ENCODE measurements at regions not wholly inside any gene's neighbourhood (a gene's known extent, or its start where the extent isn't known, plus 50 kb on each side); places are given as distances from the start of the nearest gene placed in this dataset.

DNA sequence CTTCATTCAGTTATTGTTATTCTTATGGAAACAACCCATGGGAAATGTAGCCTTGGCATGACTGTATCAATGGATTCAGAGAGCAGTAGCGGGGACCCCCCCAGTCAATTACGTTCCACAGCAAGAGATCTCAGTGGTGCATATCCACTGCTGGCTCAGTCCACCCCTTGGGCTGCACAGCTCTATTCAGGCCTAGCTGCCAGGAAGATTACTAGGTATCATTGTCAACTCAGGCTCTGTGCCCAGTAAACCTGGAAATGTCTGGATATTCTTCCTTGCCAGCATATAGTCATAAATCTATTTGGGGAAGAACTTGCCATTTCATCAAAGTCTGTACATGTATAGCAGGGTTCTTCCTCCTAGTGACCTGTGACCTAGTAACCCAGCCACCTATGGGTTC, 128.1 kb upstream of the CCDC54 start:
- DNase-seq (ENCODE audit: low read depth in 2 of 2): no peak

DNA sequence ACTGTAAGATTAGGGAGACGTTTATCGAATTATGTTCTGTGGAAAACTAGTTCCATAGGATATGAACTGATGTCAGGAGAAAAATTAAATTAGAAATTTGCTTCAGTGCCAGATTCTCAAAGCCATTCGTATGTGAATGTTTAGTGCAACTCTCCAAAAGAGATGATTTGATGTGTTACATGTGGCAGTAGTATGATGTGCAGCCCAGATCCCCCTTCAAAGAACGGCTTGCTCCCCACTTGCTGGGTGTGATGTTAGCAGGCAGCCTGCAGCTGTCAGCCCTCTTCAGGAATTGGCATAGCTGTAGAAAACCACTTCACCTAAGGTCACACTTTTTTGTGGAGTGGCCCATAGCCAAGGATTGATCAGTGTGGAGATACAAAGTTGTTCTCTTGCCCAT, 127.0 kb upstream of the CCDC54 start:
- no peak for DNase-seq (ENCODE audit: low read depth in 2 of 2)

DNA sequence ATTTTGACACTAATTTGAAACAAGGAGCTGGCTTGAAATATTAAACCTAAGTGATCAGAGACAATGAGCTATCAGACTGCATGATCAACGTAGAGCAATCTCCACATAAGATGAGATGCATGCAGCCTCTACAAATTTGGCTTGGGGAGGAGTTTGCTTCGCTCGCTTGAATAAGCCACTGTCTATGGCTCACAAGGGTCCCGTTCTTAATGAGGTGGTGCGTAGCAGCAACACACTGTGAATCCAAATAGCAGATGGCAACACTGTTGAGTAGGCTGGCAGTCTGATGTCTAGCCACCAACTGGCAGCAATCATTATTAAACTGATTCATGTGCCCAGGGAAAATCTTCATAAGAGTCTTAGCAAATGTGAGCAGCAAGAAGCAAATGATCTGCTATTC, 125.4 kb upstream of the CCDC54 start:
- no peak for DNase-seq (ENCODE audit: low read depth in 2 of 2)

GRCh38 chr3:107256963-107257362, 120.3 kb upstream of the CCDC54 start:
- DNase-seq (ENCODE audit: low read depth in 2 of 2): no peak

GRCh38 chr3:107258300-107258699, 118.9 kb upstream of the CCDC54 start:
- no peak for DNase-seq (ENCODE audit: low read depth in 2 of 2)

- DNase-seq (ENCODE audit: low read depth in 2 of 2): no peak
These were observed 117.0 kb upstream of the CCDC54 start for GRCh38 chr3:107260207-107260606.

DNA sequence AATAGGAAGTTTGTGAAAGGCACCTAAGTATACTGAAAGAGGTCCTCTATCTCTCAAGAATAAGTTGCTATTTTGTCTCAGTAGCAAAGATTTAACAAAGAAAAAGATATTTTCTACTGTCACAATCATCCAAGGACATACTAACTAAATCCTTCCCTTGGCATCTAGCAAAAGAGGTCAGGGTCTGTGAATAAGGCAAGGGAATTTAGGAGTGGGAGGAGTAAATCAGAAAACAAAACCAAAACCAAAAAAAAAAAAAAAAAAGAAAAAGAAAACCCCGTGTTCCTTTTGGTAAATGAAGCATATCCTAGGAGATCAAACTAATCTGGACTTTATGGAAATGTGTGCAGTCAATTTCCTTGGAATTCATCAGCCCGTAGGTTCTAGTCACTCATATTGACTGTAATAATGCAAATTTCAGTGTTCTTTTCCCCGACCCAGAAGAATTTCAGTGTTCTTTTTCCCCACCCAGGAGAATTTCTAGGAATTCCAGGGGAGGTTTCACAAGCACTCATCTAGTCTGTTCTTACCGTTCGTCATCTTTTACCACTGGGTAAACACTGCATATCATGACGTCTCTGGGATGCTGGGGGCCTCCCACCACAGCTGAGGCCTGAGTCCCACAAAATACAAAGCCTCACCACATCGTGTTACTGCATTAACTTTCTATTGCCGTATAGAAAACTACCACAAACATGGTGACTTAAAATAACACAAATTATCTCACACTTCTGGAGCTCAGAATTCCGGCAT, 113.8 kb upstream of the CCDC54 start:
- DNase-seq (ENCODE audit: low read depth in 2 of 2): no peak

DNA sequence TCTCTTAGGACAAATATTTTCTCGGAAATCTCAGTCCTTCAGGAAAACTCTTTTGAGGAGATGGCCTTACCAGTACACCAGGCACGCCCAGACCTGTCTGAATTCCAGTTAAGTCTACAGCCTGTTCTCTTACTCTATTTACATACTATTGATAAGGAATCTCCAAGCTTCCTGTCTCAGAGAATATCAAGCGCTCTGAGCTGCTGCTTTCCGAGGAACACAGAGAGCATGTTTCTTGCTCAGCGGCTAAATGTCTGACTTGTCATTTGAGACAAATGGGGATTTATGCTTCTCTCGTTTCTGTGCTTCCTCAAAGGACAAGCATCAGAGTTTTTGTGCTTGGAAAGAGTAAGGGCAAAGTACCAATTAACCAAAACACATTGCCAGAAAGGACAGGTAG, 112.4 kb upstream of the CCDC54 start:
- no peak for DNase-seq (ENCODE audit: low read depth in 2 of 2)

- DNase-seq (ENCODE audit: low read depth in 2 of 2): no peak
These were observed 111.7 kb upstream of the CCDC54 start for GRCh38 chr3:107265526-107265925.

GRCh38 chr3:107268469-107268868, 108.8 kb upstream of the CCDC54 start:
- DNase-seq (ENCODE audit: low read depth in 2 of 2): no peak

DNA sequence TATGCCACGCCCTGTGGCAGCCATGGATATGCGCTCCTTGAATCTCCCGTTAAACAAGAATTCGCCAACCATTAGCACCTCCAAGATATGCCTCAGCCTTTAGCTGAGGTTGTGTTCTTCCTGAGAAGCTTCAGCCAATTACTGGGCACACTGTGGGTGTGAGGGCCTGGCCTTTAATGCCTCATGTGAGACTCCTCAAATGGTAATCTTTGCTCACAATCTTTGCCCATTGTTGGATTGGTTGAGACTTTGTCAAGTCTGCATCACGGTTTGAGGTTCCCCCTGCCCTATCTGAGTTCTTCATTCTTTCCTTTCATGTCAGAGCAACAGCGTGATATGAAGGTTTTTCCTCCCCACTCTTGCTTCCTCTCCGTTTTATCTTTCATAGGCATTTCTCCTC, 108.1 kb upstream of the CCDC54 start:
- DNase-seq (ENCODE audit: low read depth in 2 of 2): no peak

DNA sequence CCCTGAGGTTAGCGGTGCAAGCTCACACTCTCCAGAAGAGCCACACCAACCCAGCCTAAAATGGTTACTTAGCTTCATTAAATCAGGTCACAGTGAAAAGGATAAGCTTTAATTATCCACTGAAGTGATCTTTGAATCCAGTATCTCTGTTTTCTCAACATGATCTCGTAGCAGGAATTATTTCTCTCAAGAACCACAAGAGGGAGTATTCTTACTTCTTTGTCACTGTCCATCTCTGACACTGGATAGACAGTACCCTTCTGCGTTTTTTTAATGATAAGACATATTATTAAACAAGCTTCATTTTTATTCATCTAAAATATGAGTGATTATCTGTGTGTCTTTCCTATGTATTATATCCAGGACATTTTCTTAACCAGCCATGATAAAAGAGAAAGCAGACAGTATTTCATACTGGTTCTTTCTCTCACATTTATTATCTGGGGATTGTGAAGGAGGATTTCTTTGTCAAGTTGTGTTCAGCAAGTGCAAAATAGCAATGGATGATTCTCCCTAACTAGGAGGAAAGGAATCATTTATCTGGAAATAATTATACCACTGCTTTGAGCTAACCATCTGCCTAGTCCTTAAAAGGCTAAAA, 105.4 kb upstream of the CCDC54 start:
- DNase-seq (ENCODE audit: low read depth in 2 of 2): no peak

DNA sequence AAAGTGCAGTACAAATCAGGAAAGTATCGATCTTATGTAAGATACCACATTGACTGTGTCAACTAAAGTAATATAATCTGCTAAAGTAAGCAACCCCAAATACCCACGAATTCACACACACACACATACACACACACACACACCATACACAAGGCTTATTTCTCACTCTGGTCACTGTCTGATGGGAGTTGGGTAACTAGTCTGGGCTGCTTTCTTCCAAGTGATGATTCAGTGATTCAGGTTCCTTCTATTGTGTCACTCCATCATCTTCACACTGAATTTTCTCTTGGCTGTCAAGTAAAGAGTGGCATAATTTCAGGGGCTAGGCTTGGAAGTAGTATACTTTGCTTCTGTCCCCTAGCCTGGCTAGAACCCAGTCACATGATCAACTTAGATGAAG, 104.8 kb upstream of the CCDC54 start:
- DNase-seq (ENCODE audit: low read depth in 2 of 2): no peak

- DNase-seq (ENCODE audit: low read depth in 2 of 2): no peak
These were observed 104.4 kb upstream of the CCDC54 start for GRCh38 chr3:107272885-107273284.

DNA sequence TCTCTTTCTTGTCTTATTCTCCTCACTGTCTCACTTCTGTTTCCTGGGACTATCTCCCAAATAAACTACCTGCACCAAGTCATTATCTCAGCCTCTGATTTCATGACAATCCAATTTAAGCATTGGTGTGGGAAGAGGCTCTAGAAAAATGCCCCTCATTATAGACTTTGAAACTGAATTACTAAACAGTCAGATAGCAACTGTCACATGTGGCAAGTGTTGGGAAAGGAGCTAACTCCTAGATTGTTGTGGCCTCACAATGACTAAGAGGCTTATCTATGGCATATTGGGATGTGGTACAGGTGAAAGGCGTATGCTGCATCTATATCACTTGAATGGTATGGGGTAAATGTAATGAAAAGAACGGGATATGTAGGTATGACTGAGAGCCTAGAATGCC, 103.5 kb upstream of the CCDC54 start:
- no peak for DNase-seq (ENCODE audit: low read depth in 2 of 2)

DNA sequence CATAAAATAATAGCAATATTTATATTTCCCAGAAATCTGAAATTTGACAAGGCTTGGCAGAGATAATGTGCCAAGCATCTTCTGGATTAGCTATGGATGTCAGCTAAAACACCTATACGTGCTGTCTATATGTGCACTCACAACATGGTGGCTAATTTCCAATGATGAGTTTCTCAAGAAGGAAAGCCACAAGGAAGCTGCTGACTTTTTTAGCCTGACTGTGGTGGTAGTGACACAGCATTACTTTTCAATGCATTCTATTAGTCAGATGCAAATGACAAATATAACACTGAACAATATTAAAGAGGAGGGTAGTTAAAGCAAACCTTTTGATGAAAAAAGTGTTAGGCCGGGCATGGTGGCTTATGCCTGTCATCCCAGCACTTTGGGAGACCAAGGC, 101.7 kb upstream of the CCDC54 start:
- no peak for DNase-seq (ENCODE audit: low read depth in 2 of 2)

DNA sequence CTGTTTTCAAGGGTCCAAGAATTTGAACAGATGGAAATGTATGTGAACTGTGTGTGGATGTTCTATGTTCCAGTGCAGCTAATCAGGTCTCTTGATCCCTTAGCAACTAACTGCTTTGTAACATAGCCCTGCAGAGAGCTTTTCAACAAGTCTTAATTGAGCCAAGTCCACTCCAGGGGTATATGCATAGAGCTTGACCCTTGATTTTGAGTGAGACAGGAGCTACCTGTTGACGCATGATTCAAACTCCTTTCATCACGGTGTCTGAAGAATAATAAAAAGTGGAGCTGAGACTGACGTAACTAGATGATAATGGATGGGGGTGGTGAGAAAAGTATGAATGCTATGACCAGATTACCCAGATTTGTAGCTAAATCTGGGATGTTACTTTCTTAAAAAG, 93.3 kb upstream of the CCDC54 start:
- no peak for DNase-seq (ENCODE audit: low read depth in 2 of 2)

DNA sequence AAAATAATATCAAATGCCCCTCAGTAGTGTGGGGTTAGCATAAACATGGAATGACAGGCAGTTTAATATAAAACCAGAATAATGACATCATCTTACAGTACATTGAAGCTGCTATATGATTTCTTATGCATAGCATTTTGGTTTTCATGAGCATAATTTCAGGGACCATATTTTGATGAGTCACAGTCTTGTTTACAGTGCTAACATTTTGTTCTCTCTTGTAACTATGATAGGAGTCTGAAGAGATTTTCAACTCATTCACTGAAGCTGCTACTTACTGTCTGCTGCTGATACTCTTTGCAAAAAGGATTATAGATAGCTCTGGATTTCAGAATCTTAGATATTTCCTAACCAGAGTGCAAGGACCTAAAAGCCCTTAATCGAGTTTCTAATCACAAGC, 92.6 kb upstream of the CCDC54 start:
- DNase-seq (ENCODE audit: low read depth in 2 of 2): no peak

GRCh38 chr3:107285197-107285596, 92.0 kb upstream of the CCDC54 start:
- no peak for DNase-seq (ENCODE audit: low read depth in 2 of 2)

DNA sequence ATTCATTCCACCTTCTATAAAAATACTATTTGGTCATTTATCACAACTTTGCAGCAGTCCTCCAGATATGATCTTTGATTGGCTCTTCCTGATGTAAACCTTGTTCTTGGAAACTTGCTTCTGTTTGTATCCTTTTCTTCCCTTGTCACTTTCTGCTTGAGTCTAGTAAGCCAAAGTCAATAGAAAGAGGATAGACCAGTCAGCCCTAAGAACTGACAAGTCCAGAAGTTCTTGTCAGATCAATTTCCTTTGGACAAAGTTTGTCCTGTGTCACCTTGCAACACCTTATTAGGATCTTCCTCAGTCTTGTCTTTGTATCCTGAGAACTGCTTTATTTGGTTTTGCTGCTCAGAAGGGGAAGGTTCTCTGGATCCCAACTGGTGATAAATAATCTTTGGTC, 87.9 kb upstream of the CCDC54 start:
- DNase-seq (ENCODE audit: low read depth in 2 of 2): no peak

DNA sequence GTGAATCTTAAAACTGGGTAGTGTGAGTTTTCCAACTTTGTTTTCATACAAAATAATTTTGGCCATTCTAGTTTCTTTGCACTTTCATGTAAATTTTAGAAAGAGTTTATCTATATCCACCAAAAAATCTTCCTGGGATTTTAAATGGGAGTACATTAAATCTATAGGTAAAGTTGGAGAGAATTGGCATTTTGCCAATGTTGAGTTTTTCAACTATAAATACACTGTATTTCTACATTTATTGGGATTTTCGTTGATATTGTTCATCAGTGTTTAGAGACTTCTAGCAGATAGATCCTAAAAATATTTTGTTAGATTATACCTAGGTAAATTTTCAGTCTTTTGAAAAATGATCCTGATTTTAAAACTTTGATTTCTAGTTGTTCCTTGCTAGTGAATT, 83.1 kb upstream of the CCDC54 start:
- no peak for DNase-seq (ENCODE audit: low read depth in 2 of 2)

DNA sequence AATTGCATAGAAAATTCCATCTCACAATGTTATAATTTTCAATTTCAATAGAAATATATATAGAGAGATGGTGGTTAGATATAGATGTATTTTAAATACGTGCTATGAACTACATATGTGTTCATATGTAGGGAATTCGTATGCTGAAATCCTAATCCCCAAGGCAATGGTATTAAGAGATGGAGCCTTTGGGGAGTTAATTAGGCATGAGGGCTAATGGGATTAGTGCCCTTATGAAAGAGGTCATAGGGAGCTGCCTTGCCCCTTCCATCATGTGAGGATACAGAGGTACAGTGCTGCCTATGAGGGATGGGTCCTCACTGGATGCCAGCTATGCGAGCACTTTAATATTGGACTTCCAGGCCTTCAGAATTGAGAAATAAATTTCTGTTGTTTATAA, 79.6 kb upstream of the CCDC54 start:
- DNase-seq (ENCODE audit: low read depth in 2 of 2): no peak

GRCh38 chr3:107307205-107307604, 70.0 kb upstream of the CCDC54 start:
- DNase-seq (ENCODE audit: low read depth in 2 of 2): no peak

DNA sequence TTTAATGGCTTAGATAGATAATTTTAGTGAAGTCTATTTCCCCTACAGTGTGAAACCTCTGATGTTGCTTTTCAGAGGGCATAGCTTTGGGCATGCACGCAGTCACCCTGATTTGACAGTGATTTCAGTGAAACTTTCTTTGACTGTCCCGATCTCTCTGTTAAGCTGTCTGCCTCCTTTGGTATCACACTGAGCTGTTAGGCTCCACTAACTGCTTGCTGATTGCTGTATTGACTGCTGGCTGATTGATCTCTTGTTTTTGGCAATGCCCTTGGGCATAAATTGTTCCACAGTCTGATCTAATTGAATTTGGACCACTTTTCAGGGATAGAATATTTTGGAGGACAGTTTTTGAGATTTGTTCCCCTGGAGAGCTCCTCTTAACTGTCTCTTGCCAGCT, 68.5 kb upstream of the CCDC54 start:
- no peak for DNase-seq (ENCODE audit: low read depth in 2 of 2)

All from stimulated activated CD4-positive, alpha-beta T cell treated with anti-CD3 and anti-CD28 coated beads, Interleukin-12 subunit alpha, Interleukin-12 subunit beta, amount 100 ng/mL, for 24 hours (primary cell).